ENCODE measurements at regions not wholly inside any gene's neighbourhood (a gene's known extent, or its start where the extent isn't known, plus 50 kb on each side); places are given as distances from the start of the nearest gene placed in this dataset.

DNA sequence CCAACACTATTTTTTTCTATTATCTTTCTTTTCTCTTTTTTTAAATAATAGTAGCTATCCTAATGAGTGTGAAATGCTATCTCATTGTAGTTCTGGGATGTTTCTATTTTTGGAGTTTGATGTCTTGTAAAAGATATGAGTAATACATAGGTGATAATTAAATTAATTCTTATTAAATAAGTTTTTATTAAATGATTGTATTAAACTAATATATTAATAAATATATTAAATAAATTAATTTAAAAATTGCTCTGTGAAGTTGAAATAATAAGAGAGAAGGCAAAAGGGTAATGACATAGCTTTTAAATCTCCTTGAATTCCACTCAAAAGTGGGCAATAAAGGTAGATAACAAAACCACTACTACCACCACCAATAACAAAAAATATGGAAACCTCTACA, 230.2 kb upstream of the SSTR1 start:
- TF ChIP-seq POLR2A (IDR thresholded peaks at IDR 0.05) (no peak), POLR2AphosphoS5 (IDR thresholded peaks at IDR 0.05) (no peak), EP300 (IDR thresholded peaks at IDR 0.05) (no peak)
- TF ChIP-seq, protein P1, sequence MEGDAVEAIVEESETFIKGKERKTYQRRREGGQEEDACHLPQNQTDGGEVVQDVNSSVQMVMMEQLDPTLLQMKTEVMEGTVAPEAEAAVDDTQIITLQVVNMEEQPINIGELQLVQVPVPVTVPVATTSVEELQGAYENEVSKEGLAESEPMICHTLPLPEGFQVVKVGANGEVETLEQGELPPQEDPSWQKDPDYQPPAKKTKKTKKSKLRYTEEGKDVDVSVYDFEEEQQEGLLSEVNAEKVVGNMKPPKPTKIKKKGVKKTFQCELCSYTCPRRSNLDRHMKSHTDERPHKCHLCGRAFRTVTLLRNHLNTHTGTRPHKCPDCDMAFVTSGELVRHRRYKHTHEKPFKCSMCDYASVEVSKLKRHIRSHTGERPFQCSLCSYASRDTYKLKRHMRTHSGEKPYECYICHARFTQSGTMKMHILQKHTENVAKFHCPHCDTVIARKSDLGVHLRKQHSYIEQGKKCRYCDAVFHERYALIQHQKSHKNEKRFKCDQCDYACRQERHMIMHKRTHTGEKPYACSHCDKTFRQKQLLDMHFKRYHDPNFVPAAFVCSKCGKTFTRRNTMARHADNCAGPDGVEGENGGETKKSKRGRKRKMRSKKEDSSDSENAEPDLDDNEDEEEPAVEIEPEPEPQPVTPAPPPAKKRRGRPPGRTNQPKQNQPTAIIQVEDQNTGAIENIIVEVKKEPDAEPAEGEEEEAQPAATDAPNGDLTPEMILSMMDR (IDR thresholded peaks at IDR 0.05) = no peak
- no peak overlapping the region for H3K27ac ChIP-seq
- H3K4me3 ChIP-seq = no peak overlapping the region
- no peaks in the 10 kb centered on the region for H3K36me3 ChIP-seq
- no peak for DNase-seq
- H3K27me3 ChIP-seq = no peaks in the 10 kb centered on the region
- ATAC-seq (ENCODE audit: low FRiP score in 2 of 2) = no peak
- peaks cover 0 to 14% (median 4%) of the 10 kb centered on the region in 4 donors for H3K9me3 ChIP-seq
- H3K4me1 ChIP-seq = no peaks in the 10 kb centered on the region

DNA sequence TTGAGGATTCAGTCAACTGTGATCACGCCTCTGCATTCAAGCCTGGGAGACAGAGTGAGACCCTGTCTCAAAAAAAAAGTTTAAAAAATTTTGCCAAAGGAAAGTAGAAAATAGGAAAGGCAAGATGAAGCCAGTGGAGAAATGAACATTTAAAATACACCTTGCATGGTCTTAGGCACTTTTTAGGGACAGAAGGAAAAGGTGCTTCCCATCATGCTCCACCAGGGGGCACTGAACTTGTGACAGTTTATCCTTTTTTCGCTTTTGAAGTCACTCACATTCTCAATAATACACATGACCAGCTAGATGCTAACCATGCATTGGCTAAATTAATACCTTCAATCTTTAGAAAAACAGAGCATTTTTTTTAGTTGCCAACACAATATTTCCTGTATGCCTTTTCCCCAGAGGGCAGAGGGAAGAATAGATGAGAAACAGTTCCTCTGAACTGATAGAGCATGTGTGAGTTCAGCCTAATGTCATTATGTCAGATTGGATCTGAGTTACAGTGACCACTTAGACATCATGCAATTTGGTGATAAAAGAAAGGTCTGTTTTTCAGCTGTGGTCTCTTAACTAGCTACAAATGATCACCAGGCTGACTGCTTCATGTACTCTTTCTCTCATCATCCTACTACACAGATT, 221.8 kb upstream of the SSTR1 start:
- H3K4me1 ChIP-seq = no peaks in the 10 kb centered on the region
- ATAC-seq (ENCODE audit: low FRiP score in 2 of 2) = no peak

DNA sequence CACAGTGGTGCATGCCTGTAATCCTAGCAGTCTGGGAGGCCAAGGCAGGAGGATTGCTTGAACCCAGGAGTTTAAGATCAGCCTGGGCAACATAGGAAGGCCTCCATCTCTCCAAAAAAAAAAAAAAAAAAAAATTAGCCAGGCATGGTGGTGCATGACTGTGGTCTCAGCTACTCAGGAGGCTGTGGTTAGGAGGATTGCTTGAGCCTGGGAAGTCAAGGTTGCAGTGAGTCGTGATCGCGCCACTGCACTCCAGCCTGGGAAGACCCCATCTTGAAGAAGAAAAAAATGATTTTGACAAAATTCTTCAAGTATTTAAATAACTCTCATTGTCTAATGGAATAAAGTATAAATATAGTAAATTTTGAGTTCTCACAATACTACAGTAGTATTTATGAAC, 219.2 kb upstream of the SSTR1 start:
- DNase-seq (no peak), ATAC-seq (ENCODE audit: low FRiP score in 2 of 2) (no peak)
- TF ChIP-seq EP300 (IDR thresholded peaks at IDR 0.05) (no peak), POLR2A (IDR thresholded peaks at IDR 0.05) (no peak), POLR2AphosphoS5 (IDR thresholded peaks at IDR 0.05) (no peak)
- TF ChIP-seq, protein P1 (IDR thresholded peaks at IDR 0.05) = no peak
- Histone ChIP-seq H3K4me1 (no peaks in the 10 kb centered on the region), H3K9me3 (no peaks in the 10 kb centered on the region), H3K27ac (no peak overlapping the region), H3K36me3 (no peaks in the 10 kb centered on the region), H3K27me3 (no peaks in the 10 kb centered on the region), H3K4me3 (no peak overlapping the region)
- 92 to 94% methylated on average over 3 of the region's 3 CpGs for WGBS, 2 donors

More for the DNA sequence above, 221.8 kb upstream of the SSTR1 start:
- Histone ChIP-seq H3K27me3 (no peaks in the 10 kb centered on the region), H3K36me3 (no peaks in the 10 kb centered on the region), H3K9me3 (peaks cover 0 to 7% (median 2%) of the 10 kb centered on the region in 4 donors), H3K4me3 (no peak overlapping the region), H3K27ac (no peak overlapping the region)
- TF ChIP-seq, protein P1 (IDR thresholded peaks at IDR 0.05) = peak; percentile 50 to 79 (median 72)
- no peak for TF ChIP-seq POLR2AphosphoS5 (IDR thresholded peaks at IDR 0.05)
- 51 to 67% methylated on average over 2 of the region's 2 CpGs for WGBS, 2 donors
- DNase-seq = peak in 1 of 2 donors; percentile 28

DNA sequence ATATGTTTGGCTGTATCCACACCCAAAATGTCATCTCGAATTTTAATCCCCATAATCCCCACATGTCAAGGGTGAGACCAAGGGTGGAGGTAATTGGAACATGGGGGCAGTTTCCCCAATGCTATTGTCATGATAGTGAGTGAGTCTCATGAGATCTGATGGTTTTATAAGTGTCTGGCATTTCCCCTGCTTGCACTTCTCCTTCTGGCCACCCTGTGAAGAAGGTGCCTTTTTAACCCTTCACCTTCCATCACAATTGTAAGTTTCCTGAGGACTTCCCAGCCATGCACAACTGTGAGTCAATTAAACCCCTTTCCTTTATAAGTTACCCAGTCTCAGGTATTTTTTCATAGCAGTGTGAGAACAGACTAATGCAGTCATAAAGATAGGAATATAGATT, 216.7 kb upstream of the SSTR1 start:
- ATAC-seq (ENCODE audit: low FRiP score in 2 of 2) (no peak), DNase-seq (no peak)
- TF ChIP-seq POLR2AphosphoS5 (IDR thresholded peaks at IDR 0.05) (no peak), POLR2A (IDR thresholded peaks at IDR 0.05) (no peak), EP300 (IDR thresholded peaks at IDR 0.05) (no peak)
- TF ChIP-seq, protein P1 (IDR thresholded peaks at IDR 0.05) = no peak
- no peaks in the 10 kb centered on the region for H3K4me1 ChIP-seq
- no peaks in the 10 kb centered on the region for H3K27me3 ChIP-seq
- 43 to 70% methylated on average over 1 of the region's 1 CpG for WGBS, 2 donors
- no peak overlapping the region for H3K27ac ChIP-seq
- no peaks in the 10 kb centered on the region for H3K9me3 ChIP-seq
- H3K36me3 ChIP-seq = no peaks in the 10 kb centered on the region
- no peak overlapping the region for H3K4me3 ChIP-seq

DNA sequence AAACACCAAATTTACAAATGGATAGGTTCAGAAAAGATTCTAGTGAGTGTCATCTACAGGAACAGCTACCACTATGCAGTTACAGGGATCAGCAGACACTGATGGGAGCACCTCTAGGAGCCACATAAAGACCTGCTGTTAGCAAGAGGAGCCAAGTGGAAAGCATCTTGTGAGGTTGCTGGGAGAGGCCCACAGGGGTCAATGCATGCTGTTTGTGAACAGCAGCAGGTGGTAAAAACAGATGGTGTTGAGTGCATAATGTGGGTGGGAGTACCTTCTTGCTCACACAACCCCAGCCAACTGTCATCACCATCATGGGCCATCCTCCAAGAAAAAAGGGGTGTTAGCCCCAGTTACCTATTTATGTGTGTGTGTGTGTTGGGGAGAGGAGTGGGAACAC, 215.2 kb upstream of the SSTR1 start:
- ATAC-seq (ENCODE audit: low FRiP score in 2 of 2) (no peak), DNase-seq (no peak)
- no peaks in the 10 kb centered on the region for H3K27me3 ChIP-seq
- no peaks in the 10 kb centered on the region for H3K36me3 ChIP-seq
- no peaks in the 10 kb centered on the region for H3K4me1 ChIP-seq
- H3K9me3 ChIP-seq = no peaks in the 10 kb centered on the region
- no peak overlapping the region for H3K4me3 ChIP-seq
- no peak overlapping the region for H3K27ac ChIP-seq
- TF ChIP-seq POLR2AphosphoS5 (IDR thresholded peaks at IDR 0.05) = no peak
- no peak for TF ChIP-seq EP300 (IDR thresholded peaks at IDR 0.05)
- TF ChIP-seq, protein P1 (IDR thresholded peaks at IDR 0.05) = no peak
- TF ChIP-seq POLR2A (IDR thresholded peaks at IDR 0.05) = no peak

All from upper lobe of left lung (tissue), 6 donors.